NCI-H460 (cell line): ENCODE measurements at regions not wholly inside any gene's neighbourhood (a gene's known extent, or its start where the extent isn't known, plus 50 kb on each side); places are given as distances from the start of the nearest gene placed in this dataset.
"Not testable (repeated sequence)": the region's sequence is repeated elsewhere in the genome, so short reads cannot be mapped to it uniquely, and the experiment has no call there.

ENCODE experiments used
- DNase-seq: peaks from one replicate; pipeline ENCODE4 v3.0.0-alpha.2; 2016; ENCODE audit warnings: low read depth; ENCODE audit errors: extremely low read depth

- DNase-seq: no peak
Observed at GRCh38 chr6:76792394-76792793, 670.9 kb downstream of the HTR1B start.

- no peak for DNase-seq
Observed at GRCh38 chr6:76790881-76791280, 672.4 kb downstream of the HTR1B start.

DNA sequence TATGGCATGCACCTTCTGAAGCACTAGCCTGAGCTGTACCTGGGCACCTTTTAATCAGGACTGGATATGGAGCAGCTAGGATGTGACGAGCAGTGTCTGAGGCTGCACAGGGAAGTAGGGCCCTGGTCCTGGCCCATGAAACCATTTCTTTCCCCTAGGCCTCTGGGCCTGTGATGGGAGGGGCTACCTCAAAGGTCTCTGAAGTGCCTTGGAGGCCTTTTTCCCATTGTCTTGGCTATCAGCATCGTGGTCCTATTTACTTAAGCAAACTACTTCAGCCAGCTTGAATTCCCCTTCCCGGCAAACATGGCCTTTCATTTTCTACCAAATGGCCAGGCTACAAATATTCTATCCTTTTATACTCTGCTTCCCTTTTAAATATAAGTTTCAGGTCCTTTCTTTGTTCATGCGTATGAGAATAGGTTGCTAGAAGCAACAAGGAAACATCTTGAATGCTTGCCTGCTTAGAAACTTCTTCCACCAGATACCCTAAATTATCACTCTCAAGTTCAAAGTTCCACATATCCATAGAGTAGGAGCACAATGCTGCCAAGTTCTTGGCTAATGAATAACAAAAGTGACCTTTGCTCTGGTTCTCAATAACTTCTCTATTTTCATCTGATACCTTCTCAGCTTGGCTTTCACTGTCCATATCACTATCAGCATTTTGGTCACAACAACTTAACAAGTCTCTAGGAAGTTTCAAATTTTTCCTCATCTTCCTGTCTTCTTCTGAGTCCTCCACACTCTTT is 673.1 kb downstream of the HTR1B start:
- no peak for DNase-seq

DNA sequence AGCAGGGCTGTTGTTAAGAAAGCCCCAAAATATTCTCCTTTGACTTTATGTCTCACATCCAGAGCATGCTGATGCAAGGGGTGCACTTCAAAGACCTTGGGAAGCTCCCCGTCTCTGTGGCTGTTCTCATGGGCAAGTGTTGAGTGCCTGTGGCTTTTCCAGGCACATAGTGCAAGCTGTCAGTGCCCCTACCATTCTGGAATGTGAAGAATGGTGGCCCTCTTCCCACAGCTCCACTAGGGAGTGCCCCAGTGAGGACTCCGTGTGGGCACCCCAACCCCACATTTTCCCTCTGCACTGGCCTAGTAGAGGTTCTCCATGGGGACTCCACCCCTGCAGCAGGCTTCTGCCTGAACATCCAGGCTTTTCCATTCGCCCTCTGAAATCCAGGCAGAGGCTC is 673.7 kb downstream of the HTR1B start:
- DNase-seq: no peak

DNA sequence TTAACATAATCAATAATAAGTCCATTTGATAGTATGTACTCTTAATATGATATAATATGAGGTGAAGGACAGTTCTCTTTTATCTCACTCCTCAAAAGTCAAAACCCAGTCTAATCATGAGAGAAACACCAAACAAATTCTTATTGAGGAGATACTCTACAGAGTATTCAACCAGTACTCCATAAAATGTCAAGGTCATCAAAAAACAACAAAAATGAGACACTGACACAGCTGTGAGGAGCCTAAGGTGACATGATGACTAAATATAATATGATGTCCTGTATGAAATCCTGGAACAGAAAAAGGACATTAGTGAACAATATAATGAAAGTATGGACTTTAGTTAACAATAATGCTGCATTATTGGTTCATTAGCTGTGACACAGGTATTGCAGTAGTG is 675.1 kb downstream of the HTR1B start:
- DNase-seq: no peak

- DNase-seq: no peak
Observed at GRCh38 chr6:76779068-76779467, 684.2 kb downstream of the HTR1B start.

- DNase-seq: no peak
Observed at GRCh38 chr6:76776876-76777275, 686.4 kb downstream of the HTR1B start.

- DNase-seq: no peak
Observed at GRCh38 chr6:76774781-76775384, 688.4 kb downstream of the HTR1B start.

DNA sequence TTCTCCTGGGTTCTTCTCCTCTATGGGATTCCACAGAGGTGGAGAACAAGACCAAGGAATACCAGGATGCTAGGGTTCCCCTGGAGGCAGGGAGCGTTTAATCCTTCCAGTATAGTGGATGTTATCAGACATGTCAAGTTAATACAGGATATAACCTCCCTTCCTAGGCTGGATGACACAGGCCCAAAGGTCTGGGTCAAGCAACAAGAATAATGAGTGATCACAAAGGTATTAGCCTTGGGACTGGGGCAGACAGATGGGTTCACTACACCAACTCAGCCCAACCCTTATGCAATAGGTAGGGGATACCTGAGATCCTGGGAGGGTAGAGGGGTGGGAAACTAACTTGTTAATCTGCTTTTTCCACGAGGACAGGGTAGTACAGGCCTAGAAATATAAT is 690.3 kb downstream of the HTR1B start:
- no peak for DNase-seq

DNA sequence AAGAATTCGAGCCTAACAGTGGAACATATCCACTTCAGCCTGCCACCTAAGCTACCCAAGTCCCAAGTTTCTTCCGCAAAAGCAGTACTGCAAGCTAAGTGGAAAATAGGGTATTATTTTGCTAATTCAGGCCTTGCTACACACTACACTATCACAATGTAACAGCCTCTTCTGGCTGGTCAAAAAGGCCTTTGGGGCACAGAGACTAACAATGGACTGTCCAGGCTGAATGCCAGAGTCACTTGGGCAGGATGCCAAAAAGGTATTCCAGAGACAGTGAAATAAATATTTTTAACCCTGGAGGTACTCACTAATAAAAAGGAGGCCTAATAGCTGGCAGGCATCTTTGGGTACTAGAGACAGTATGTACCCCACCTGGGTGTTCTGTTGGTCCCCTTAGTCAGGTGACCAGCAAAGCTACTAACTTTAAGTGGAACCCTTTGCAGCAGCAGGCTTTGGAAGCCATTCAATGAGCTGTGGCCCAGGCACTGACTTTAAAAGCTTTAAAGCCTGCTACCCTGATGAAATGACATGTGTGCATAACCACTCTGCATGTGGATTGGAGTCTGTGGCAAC is 692.1 kb downstream of the HTR1B start:
- no peak for DNase-seq

GRCh38 chr6:76770281-76770680 is 693.0 kb downstream of the HTR1B start:
- no peak for DNase-seq

- DNase-seq: no peak
Observed at GRCh38 chr6:76768556-76768955, 694.7 kb downstream of the HTR1B start.

- no peak for DNase-seq
Observed at GRCh38 chr6:76764057-76764456, 691.6 kb upstream of the IMPG1 start.

- no peak for DNase-seq
Observed at GRCh38 chr6:76752841-76753240, 680.4 kb upstream of the IMPG1 start.

GRCh38 chr6:76745388-76745787 is 672.9 kb upstream of the IMPG1 start:
- DNase-seq: not testable (repeated sequence)

DNA sequence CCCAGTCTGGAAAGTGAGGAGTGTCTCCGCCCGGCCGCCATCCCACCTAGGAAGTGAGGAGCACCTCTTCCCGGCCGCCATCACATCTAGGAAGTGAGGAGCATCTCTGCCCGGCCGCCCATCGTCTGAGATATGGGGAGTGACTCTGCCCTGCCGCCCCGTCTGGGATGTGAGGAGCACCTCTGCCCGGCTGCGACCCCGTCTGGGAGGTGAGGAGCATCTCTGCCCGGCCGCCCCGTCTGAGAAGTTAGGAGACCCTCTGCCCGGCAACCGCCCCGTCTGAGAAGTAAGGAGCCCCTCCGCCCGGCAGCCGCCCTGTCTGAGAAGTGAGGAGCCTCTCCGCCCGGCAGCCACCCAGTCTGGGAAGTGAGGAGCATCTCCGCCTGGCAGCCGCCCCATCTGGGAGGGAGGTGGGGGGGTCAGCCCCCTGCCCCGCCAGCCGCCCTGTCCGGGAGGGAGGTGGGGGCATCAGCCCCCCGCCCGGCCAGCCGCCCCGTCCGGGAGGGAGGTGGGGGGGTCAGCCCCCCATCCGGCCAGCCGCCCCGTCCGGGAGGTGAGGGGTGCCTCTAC is 671.8 kb upstream of the IMPG1 start:
- not testable (repeated sequence) for DNase-seq

- no peak for DNase-seq
Observed at GRCh38 chr6:76742919-76743318, 670.5 kb upstream of the IMPG1 start.

- no peak for DNase-seq
Observed at GRCh38 chr6:76719449-76719848, 647.0 kb upstream of the IMPG1 start.

DNA sequence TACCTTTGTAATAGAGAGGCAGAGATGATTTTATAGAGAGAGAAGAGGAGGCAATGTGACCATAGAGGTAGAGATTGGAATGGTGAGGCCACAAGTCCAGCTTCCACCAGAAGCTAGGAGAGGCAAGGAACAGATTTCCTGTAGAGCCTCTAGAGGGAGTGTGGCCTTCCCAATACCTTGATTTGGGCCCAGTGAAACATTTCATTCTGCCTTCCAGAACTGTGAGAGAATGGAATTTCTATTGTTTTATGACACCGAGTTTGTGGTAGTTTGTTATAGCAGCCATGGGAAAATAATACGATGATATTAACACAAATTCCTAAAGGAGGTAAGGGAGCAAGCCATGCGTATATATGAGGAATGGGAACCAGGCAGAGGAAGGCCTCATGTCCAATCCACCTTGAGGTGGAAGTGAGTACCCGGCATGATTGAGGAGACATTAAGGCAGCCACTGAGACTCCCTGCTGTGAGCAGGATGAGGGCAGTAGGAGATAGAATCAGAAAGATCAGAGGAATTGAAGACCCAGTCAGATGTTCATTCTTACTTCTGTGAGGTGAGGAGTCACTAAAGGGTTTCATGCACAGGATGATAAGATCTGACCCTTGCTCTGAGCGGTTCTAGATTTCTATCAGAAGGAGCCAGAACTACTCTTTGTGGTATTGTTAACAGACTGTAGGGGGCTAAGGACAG is 636.3 kb upstream of the IMPG1 start:
- no peak for DNase-seq

DNA sequence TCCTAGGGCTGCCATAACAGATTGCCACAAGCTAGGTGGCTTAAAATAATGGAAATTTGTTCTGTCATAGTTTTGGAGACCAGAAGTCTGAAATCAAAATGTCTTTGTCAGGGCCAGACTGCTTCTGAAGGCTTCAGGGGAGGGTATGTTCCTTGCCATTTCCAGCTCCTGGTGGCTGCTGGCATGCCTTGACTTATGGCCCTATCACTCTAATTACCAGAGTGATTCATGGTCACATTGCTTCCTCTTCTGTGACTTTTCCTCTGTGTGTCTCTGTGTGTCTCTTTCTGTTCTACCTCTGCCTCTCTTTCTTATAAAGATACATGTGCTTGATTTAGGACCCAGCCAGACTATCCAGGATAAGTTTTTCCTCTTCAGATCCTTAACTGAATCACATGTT is 635.2 kb upstream of the IMPG1 start:
- no peak for DNase-seq

DNA sequence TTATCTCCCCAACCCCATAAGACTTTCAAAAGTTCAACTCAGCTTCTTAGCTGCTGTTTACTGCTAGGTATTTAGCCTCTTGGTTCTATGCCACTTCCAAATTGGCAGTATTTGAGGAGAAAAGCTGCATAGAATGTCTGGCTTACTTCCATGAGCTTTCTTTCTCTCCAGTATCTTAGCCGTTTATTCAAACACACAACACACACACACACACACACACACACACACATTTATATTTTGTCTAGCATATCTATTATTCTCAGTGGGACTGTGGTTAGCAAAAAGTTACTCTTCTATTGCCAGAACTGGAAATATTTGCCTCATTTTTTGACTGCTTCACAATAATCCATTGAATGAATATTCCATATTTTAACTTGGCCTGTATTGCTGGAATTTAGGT is 634.2 kb upstream of the IMPG1 start:
- DNase-seq: no peak
